ENCODE measurements at regions not wholly inside any gene's neighbourhood (a gene's known extent, or its start where the extent isn't known, plus 50 kb on each side); places are given as distances from the start of the nearest gene placed in this dataset.
A peak's percentile ranks its signal among the peaks of the same experiment; 100 is the strongest.
"Not testable (repeated sequence)": the region's sequence is repeated elsewhere in the genome, so short reads cannot be mapped to it uniquely, and the experiment has no call there.

DNA sequence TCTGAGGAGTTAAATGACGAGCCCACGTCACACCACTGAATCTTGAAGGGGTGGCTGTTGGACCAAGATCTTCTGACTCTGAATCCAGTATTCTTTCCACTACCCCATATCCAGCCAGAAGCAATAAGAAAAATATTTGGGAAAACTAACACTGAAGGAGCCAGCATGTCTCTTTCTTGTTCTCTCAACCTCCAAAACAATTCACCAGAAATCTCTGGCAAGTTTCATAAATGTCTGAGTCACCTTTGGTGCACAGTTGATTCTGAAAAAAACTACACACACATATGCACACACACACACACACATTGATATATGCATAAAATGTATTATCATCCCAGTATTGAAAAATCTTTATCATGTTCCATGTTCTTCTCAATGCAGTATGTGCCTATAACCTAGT is 104.3 kb upstream of the BLID start:
- DNase-seq: no peak

DNA sequence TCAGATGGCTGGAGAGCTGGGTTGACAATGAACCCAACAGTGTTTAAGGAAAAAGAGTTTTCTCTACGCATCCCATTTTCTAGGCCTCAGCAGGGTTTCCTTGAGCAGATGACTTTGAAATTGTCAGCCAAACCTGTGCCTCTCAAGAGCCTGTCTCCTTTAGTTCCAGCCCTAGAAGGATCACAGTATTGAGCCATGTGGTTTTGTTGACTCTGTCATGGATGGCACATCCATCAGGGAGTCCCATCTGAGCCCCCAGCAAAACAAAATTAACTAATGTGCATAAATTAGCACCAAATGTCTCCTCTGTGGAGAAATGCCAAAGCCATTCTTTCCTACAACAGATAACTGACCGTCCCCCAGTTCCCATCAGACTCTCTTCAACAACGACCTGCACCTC is 103.8 kb upstream of the BLID start:
- DNase-seq: no peak

DNA sequence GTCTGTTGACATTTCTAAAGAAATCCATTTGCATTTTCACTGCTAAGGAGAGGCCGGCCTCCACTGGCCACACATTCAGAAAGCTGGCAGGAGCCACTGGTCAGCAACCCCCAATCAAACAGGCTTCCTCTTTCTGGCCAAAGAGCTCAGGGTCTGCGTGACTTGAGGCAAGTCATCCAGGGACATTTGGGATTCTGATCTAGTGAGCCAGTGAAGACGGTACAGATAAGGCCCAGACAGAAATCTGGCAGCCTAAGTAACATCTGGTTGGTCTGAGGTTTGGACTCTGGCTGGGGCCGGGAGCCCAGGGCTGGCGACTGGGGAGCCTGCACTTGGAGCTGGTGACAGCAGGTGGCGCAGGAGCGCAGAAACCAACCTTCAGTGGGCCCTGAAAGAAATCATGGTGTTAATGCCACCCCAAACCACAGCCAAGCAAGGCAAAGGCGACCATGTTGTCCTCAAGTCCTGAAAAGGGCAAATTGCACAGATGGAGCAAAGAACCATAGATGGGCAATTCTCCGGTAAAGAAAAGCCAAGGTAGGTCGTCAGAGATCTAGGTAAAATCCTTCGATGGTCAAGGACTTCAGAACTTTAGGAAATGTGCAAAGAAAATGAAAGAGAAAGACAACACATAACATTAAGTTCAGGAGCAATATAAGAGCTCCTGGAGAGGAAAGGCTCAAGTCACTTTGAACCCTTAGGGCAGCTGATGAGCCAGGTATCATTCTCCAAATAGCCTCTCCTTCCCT is 99.4 kb upstream of the BLID start:
- DNase-seq: no peak

DNA sequence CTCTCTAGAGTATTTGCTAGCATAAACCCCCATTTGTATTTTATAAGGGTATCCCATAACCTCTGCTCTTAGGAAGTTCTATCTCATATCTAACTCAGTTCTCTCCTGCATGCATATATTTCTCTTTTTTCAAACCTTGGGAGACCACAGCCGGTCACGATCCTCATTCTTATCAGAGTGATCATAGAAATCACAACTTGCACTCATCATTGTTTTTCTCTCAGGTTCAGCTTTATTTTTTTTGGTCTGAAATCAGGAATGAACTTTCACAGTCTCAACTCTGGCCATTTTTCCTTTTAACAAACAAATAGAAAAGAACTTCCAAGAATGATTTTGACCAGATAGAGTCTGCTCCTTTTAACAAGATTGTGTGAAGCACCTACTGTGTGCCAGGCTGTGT is 98.6 kb upstream of the BLID start:
- no peak for DNase-seq

DNA sequence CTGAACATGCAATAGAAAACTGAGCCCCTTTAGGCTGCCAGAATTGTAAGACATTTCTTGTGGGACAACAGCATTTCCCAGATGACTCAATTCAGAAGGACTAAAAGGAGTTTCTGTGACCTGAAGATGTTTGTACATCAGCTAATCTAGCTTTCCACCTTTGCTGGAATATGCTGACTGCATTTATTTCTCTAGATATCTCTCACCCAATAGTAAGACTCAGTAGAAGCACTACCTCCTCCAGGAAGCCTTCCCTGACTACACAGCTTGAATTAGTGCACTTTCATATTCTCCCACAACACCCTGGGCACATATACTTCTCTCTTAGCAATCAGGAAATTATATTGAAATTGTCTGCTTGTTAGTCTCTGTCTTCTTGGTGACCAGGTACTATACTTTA is 98.1 kb upstream of the BLID start:
- DNase-seq: no peak

- DNase-seq: no peak
Measured at GRCh38 chr11:122213171-122213570, 97.2 kb upstream of the BLID start.

DNA sequence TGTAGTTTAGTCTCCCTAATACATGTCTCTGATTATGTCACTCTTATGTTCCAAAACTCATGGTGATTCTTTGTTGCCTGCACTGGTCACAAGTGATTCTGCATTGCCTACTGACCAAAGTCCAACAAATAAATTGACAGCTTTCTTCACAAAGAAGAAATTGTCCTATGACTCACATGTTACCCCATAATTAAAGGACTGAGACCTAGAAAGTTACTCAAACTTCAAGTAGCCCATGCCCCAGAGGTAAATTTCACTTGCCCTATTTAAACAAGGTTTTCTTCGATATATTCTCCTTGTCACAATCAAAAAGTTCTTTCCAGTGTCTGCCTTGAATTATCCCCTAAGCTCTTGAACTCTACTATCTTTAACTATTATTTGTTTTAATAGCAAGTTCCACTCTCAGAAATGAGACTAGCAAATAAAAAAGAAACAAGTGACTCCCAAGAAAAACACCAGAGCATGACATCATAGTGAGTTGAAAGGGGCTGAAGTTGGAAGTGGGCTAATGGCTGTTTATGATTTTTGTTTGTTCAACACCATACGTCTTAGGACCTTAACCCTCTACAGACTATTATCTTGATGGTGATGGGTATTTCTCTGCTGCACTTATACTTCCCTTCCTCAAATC is 94.5 kb upstream of the BLID start:
- DNase-seq: no peak

DNA sequence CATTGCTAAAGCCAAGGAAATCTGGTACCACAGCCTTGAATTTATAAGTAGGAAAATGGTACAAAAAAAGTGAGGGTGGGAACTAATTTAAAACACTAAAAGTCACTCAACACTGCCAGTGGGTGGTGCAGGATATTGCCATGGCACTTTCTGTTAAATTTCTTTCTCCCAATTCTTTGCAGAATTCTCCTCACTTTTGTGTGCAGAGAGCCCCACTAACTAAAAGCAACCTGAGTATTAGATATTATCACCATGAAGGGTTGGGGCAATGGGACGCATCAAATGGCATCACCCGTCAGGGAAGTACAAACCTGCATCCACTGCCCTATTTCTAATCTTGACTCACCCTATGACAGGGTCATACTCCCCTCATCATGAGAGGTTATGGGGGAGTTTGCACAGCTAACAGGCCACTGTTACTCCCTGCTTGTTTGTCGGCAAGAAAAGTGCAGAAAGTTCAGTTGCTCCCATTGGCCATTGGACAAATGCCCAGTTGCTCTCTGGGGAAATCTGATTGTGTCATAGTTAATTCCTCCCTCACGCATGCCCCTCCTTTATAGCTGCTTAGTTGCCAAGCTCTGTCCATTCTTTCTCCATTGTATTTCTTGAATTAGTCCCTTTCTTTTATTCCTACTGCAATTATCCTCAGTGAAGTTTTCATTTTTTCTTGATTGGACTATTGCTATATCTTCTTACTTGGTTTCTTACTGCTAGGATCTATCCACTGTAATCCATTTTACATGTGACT is 93.8 kb upstream of the BLID start:
- DNase-seq: no peak

- no peak for DNase-seq
Measured at GRCh38 chr11:122207921-122208764, 92.1 kb upstream of the BLID start.

DNA sequence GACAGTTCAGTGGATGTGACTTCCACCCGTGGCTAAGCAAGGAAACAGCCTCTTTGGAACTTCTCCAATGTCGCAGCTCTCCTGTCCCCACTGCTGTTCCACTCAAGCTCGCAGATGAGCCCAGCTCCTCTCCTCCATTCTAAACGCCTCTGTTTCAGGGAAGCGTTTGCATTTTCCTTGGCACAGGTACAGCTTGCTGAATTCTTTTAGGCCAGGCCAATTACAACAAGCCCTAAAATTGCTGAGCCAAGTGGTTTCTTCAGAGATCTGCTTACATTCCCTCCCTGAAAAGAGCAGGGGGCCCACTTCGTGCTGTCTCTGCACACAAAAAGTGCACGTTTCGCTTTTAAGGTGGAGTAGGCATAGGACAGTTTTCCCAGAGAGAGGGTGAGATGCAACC is 91.5 kb upstream of the BLID start:
- DNase-seq: no peak

DNA sequence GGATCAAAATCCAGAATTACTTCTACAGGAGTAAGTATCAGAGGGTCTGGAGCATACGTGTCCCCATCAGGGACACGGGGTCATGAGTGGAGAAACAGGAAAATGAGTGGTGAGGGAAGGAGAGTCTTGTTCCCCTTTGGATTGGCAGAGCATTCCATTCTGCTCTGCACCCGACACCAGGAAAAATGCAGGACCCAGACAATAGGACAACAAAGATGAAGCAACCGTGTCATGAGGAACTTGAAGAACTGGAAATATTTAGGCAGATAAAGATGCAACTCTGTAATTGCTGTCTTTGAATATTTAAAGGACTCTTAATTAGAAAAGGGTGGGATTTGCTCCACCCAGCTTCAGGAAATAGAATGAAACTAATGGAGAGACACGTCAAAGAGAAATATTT is 89.0 kb upstream of the BLID start:
- DNase-seq: no peak

DNA sequence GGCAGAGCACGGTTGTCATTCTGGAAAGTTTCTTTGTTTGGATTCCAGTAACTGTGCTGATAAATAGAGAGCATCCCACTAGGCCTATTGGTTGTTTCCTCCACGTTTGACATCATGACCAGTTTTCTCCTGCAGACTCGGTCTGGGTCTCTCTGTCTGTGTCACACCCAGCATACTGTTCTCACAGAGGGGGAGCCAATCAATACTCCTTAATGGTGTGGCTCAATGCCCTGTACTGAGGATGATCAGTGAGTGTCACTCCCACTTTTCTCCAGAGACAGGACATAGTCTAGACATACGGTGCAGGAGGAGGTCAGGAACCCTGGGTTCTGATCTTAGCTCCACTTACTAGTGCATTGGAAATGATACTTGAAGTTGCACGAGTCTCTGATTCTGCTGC is 88.2 kb upstream of the BLID start:
- DNase-seq: no peak

- DNase-seq: peak; percentile 14
Measured at GRCh38 chr11:122202951-122203456, 87.0 kb upstream of the BLID start.

GRCh38 chr11:122202161-122202950 is 86.3 kb upstream of the BLID start:
- no peak for DNase-seq

GRCh38 chr11:122201106-122201505 is 85.1 kb upstream of the BLID start:
- no peak for DNase-seq

- DNase-seq: no peak
Measured at GRCh38 chr11:122199661-122200060, 83.6 kb upstream of the BLID start.

- DNase-seq: no peak
Measured at GRCh38 chr11:122198291-122198983, 82.4 kb upstream of the BLID start.

DNA sequence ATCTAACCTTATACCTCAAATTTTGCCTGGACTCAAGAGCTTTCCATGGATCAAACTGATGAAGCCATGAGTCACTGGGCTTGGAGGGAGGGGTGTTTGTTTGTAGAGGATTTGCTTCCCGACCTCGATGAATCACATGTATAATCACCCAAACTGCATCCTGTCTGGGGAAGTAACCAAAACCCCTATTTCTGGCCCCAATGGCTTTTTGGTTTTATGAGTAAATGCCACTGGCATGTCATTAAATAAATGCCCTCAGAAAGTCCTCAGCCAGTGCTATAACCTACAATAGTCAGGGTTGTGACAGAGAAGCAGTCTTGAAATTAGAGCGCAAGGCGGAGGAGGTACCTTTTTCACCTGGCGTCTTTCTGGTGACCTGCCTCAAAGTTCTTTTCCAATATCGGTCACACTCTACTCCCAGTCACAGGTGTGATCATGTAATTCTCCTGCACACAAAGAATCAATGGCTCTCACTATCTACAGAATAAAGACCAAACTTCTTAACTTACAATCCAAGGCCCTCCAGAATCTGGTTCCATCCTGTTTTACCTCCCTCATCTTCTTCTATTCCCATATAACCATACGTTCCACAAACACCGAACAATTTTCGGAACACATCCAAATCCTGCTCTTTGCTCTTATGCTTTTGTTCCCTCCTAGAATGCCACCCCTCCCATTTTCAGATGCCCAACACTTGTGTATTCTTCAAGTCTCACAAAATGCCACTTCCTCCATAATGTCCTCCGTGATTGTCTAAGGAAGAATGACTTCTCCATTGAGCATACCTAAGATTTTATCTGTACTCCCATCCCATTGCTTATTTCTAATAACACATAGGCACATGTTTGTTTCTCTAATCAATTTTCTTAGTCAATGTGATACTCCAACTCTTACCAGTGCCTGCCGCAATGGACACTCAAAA is 81.3 kb upstream of the BLID start:
- no peak for DNase-seq

- DNase-seq: no peak
Measured at GRCh38 chr11:122195790-122196189, 79.8 kb upstream of the BLID start.

GRCh38 chr11:122193881-122194480 is 78.0 kb upstream of the BLID start:
- not testable (repeated sequence) for DNase-seq
